ENCODE measurements at regions not wholly inside any gene's neighbourhood (a gene's known extent, or its start where the extent isn't known, plus 50 kb on each side); places are given as distances from the start of the nearest gene placed in this dataset.

- H3K27ac Mint-ChIP-seq = no peak overlapping the region
- H3K4me1 Mint-ChIP-seq (ENCODE audit: low read depth) = peaks cover 28% of the 10 kb centered on the region
Observed at GRCh38 chr1:239707615-239708014, 321.2 kb downstream of the CHRM3 start.

GRCh38 chr1:239708622-239709021 lies 322.3 kb downstream of the CHRM3 start:
- no peak overlapping the region for H3K4me3 Mint-ChIP-seq
- peaks cover 32% of the 10 kb centered on the region for H3K36me3 Mint-ChIP-seq (ENCODE audit: low read depth)
- H3K9me3 Mint-ChIP-seq = no peaks in the 10 kb centered on the region
- H3K4me1 Mint-ChIP-seq (ENCODE audit: low read depth) = peaks cover 30% of the 10 kb centered on the region
- H3K27me3 Mint-ChIP-seq (ENCODE audit: low read depth) = no peaks in the 10 kb centered on the region
- no peak overlapping the region for H3K27ac Mint-ChIP-seq

More at GRCh38 chr1:239707615-239708014, 321.2 kb downstream of the CHRM3 start:
- Mint-ChIP-seq H3K4me3 (no peak overlapping the region), H3K36me3 (ENCODE audit: low read depth) (peaks cover 28% of the 10 kb centered on the region), H3K9me3 (no peaks in the 10 kb centered on the region), H3K27me3 (ENCODE audit: low read depth) (no peaks in the 10 kb centered on the region)

GRCh38 chr1:239711768-239712167 lies 325.4 kb downstream of the CHRM3 start:
- Mint-ChIP-seq H3K4me1 (ENCODE audit: low read depth) (peaks cover 28% of the 10 kb centered on the region), H3K36me3 (ENCODE audit: low read depth) (peaks cover 18% of the 10 kb centered on the region), H3K9me3 (no peaks in the 10 kb centered on the region), H3K27me3 (ENCODE audit: low read depth) (no peaks in the 10 kb centered on the region), H3K27ac (no peak overlapping the region), H3K4me3 (no peak overlapping the region)

GRCh38 chr1:239717097-239717917 lies 330.9 kb downstream of the CHRM3 start:
- Mint-ChIP-seq H3K9me3 (no peaks in the 10 kb centered on the region), H3K36me3 (ENCODE audit: low read depth) (peaks cover 5% of the 10 kb centered on the region), H3K4me1 (ENCODE audit: low read depth) (peaks cover 44% of the 10 kb centered on the region), H3K27me3 (ENCODE audit: low read depth) (no peaks in the 10 kb centered on the region), H3K27ac (peak overlapping the region; percentile 95), H3K4me3 (no peak overlapping the region)

- Mint-ChIP-seq H3K4me1 (ENCODE audit: low read depth) (peaks cover 46% of the 10 kb centered on the region), H3K4me3 (no peak overlapping the region)
Observed at GRCh38 chr1:239717918-239718184, 331.5 kb downstream of the CHRM3 start.

GRCh38 chr1:239718571-239718970 lies 332.2 kb downstream of the CHRM3 start:
- H3K27me3 Mint-ChIP-seq (ENCODE audit: low read depth) = no peaks in the 10 kb centered on the region
- no peaks in the 10 kb centered on the region for H3K9me3 Mint-ChIP-seq
- no peak overlapping the region for H3K4me3 Mint-ChIP-seq
- peak overlapping the region; percentile 95 for H3K27ac Mint-ChIP-seq
- peaks cover 1% of the 10 kb centered on the region for H3K36me3 Mint-ChIP-seq (ENCODE audit: low read depth)
- H3K4me1 Mint-ChIP-seq (ENCODE audit: low read depth) = peaks cover 42% of the 10 kb centered on the region

More at GRCh38 chr1:239717918-239718184, 331.5 kb downstream of the CHRM3 start:
- Mint-ChIP-seq H3K27ac (peak overlapping the region; percentile 95), H3K27me3 (ENCODE audit: low read depth) (no peaks in the 10 kb centered on the region), H3K9me3 (no peaks in the 10 kb centered on the region), H3K36me3 (ENCODE audit: low read depth) (peaks cover 3% of the 10 kb centered on the region)

GRCh38 chr1:239718997-239719628 lies 332.7 kb downstream of the CHRM3 start:
- Mint-ChIP-seq H3K27me3 (ENCODE audit: low read depth) (no peaks in the 10 kb centered on the region), H3K4me1 (ENCODE audit: low read depth) (peaks cover 42% of the 10 kb centered on the region), H3K27ac (peak overlapping the region; percentile 95), H3K9me3 (no peaks in the 10 kb centered on the region), H3K4me3 (no peak overlapping the region), H3K36me3 (ENCODE audit: low read depth) (peaks cover 1% of the 10 kb centered on the region)

- Mint-ChIP-seq H3K27me3 (ENCODE audit: low read depth) (no peaks in the 10 kb centered on the region), H3K36me3 (ENCODE audit: low read depth) (peaks cover 1% of the 10 kb centered on the region), H3K4me1 (ENCODE audit: low read depth) (peaks cover 49% of the 10 kb centered on the region), H3K4me3 (no peak overlapping the region), H3K9me3 (no peaks in the 10 kb centered on the region), H3K27ac (peak overlapping the region; percentile 95)
Observed at GRCh38 chr1:239719642-239720258, 333.4 kb downstream of the CHRM3 start.

- no peaks in the 10 kb centered on the region for H3K9me3 Mint-ChIP-seq
- peaks cover 1% of the 10 kb centered on the region for H3K36me3 Mint-ChIP-seq (ENCODE audit: low read depth)
- peaks cover 50% of the 10 kb centered on the region for H3K4me1 Mint-ChIP-seq (ENCODE audit: low read depth)
- H3K4me3 Mint-ChIP-seq = peak overlapping the region; percentile 64
- H3K27me3 Mint-ChIP-seq (ENCODE audit: low read depth) = no peaks in the 10 kb centered on the region
- no peak overlapping the region for H3K27ac Mint-ChIP-seq
Observed at GRCh38 chr1:239722035-239722434, 335.7 kb downstream of the CHRM3 start.

GRCh38 chr1:239723776-239724367 lies 337.5 kb downstream of the CHRM3 start:
- Mint-ChIP-seq H3K4me1 (ENCODE audit: low read depth) (peaks cover 37% of the 10 kb centered on the region), H3K27ac (no peak overlapping the region), H3K4me3 (no peak overlapping the region), H3K9me3 (peaks cover 4% of the 10 kb centered on the region), H3K36me3 (ENCODE audit: low read depth) (peaks cover 1% of the 10 kb centered on the region), H3K27me3 (ENCODE audit: low read depth) (no peaks in the 10 kb centered on the region)

GRCh38 chr1:239725371-239725770 lies 339.0 kb downstream of the CHRM3 start:
- H3K4me3 Mint-ChIP-seq = no peak overlapping the region
- no peak overlapping the region for H3K27ac Mint-ChIP-seq
- no peaks in the 10 kb centered on the region for H3K27me3 Mint-ChIP-seq (ENCODE audit: low read depth)
- H3K4me1 Mint-ChIP-seq (ENCODE audit: low read depth) = peaks cover 27% of the 10 kb centered on the region
- peaks cover 1% of the 10 kb centered on the region for H3K36me3 Mint-ChIP-seq (ENCODE audit: low read depth)
- H3K9me3 Mint-ChIP-seq = peaks cover 4% of the 10 kb centered on the region

GRCh38 chr1:239725933-239726332 lies 339.6 kb downstream of the CHRM3 start:
- Mint-ChIP-seq H3K9me3 (peaks cover 4% of the 10 kb centered on the region), H3K36me3 (ENCODE audit: low read depth) (peaks cover 1% of the 10 kb centered on the region), H3K4me1 (ENCODE audit: low read depth) (peaks cover 23% of the 10 kb centered on the region), H3K27me3 (ENCODE audit: low read depth) (no peaks in the 10 kb centered on the region), H3K4me3 (no peak overlapping the region), H3K27ac (no peak overlapping the region)

- no peak overlapping the region for H3K27ac Mint-ChIP-seq
- H3K27me3 Mint-ChIP-seq (ENCODE audit: low read depth) = no peaks in the 10 kb centered on the region
- H3K4me1 Mint-ChIP-seq (ENCODE audit: low read depth) = no peaks in the 10 kb centered on the region
- H3K9me3 Mint-ChIP-seq = peaks cover 4% of the 10 kb centered on the region
- H3K36me3 Mint-ChIP-seq (ENCODE audit: low read depth) = no peaks in the 10 kb centered on the region
- H3K4me3 Mint-ChIP-seq = no peak overlapping the region
Observed at GRCh38 chr1:239730378-239730777, 344.0 kb downstream of the CHRM3 start.

- H3K36me3 Mint-ChIP-seq (ENCODE audit: low read depth) = no peaks in the 10 kb centered on the region
- H3K9me3 Mint-ChIP-seq = peaks cover 4% of the 10 kb centered on the region
- no peaks in the 10 kb centered on the region for H3K4me1 Mint-ChIP-seq (ENCODE audit: low read depth)
- no peak overlapping the region for H3K27ac Mint-ChIP-seq
- H3K4me3 Mint-ChIP-seq = no peak overlapping the region
- no peaks in the 10 kb centered on the region for H3K27me3 Mint-ChIP-seq (ENCODE audit: low read depth)
Observed at GRCh38 chr1:239731082-239731748, 344.8 kb downstream of the CHRM3 start.

Data from T-helper 1 cell treated with Interleukin-12 subunit alpha and Interleukin-12 subunit beta and Interleukin-4 antibody, amounts not matched to agents 30 μg/mL and 1 μg/mL, for 36 hours (primary cell).